ENCODE measurements at regions not wholly inside any gene's neighbourhood (a gene's known extent, or its start where the extent isn't known, plus 50 kb on each side); places are given as distances from the start of the nearest gene placed in this dataset.

DNA sequence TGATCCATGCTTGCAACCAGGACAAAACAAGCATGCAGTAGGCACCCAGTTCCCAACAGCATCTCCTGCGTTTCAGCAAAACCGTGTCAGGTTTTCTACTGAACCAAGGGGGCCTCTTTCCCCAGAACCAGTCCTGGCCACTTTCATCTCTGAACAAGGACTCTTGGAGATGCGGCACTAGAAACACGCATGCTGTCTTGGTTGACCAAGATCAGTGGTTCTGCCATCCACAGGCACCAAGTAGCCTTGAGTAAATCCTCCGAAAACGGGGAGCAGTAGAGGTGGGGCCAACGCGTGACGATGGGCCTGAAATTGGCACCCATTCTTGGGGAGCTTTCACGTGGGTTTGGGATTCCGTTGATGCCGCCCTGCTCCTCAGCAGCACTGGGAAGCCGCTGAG lies 62.5 kb upstream of the AJAP1 start:
- intact Hi-C loops (cut with DNase I) = no loop called here
- H3K27me3 ChIP-seq = no peaks in the 10 kb centered on the region
- peaks cover 18 to 40% of the 10 kb centered on the region in 2 donors for H3K4me1 ChIP-seq
- no peaks in the 10 kb centered on the region for H3K36me3 ChIP-seq
- no peak overlapping the region for H3K4me3 ChIP-seq (replicated peaks in 1 of 3)
- H3K27ac ChIP-seq = no peak overlapping the region
- WGBS, 2 donors = 75 to 77% methylated on average over 10 to 12 of the region's 13 CpGs
- no peak for DNase-seq
- TF ChIP-seq, protein P1, sequence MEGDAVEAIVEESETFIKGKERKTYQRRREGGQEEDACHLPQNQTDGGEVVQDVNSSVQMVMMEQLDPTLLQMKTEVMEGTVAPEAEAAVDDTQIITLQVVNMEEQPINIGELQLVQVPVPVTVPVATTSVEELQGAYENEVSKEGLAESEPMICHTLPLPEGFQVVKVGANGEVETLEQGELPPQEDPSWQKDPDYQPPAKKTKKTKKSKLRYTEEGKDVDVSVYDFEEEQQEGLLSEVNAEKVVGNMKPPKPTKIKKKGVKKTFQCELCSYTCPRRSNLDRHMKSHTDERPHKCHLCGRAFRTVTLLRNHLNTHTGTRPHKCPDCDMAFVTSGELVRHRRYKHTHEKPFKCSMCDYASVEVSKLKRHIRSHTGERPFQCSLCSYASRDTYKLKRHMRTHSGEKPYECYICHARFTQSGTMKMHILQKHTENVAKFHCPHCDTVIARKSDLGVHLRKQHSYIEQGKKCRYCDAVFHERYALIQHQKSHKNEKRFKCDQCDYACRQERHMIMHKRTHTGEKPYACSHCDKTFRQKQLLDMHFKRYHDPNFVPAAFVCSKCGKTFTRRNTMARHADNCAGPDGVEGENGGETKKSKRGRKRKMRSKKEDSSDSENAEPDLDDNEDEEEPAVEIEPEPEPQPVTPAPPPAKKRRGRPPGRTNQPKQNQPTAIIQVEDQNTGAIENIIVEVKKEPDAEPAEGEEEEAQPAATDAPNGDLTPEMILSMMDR (IDR thresholded peaks at IDR 0.05) = no peak
- TF ChIP-seq POLR2A (IDR thresholded peaks at IDR 0.05) = no peak
- no peaks in the 10 kb centered on the region for H3K9me3 ChIP-seq

DNA sequence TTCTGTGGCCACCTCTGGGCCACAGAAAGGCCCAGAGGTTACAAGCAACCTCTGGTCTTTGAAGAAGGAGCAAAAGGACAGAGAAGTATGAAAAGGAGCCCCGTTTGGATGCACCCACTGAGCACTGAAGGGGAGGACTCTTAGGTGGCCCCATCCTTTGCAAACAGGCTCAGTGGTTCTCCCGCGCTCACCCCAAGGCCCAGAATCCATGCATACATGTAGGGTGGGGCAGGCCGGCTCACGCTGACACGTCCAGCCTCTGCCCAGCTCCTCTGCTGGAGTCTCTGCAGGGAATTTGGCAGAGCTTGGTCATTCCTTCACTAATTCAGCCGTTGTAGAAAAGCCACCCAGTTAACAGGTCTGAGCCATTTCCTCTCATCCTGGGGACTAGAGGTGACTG lies 61.3 kb upstream of the AJAP1 start:
- Histone ChIP-seq H3K9me3 (no peaks in the 10 kb centered on the region), H3K36me3 (no peaks in the 10 kb centered on the region), H3K27me3 (no peaks in the 10 kb centered on the region), H3K27ac (no peak overlapping the region), H3K4me3 (replicated peaks in 1 of 3) (no peak overlapping the region), H3K4me1 (peaks cover 10 to 28% of the 10 kb centered on the region in 2 donors)
- WGBS, 2 donors = 70 to 74% methylated on average over 7 of the region's 7 CpGs
- intact Hi-C loops (cut with DNase I) = no loop called here
- DNase-seq = no peak
- TF ChIP-seq, protein P1 (IDR thresholded peaks at IDR 0.05) = no peak

DNA sequence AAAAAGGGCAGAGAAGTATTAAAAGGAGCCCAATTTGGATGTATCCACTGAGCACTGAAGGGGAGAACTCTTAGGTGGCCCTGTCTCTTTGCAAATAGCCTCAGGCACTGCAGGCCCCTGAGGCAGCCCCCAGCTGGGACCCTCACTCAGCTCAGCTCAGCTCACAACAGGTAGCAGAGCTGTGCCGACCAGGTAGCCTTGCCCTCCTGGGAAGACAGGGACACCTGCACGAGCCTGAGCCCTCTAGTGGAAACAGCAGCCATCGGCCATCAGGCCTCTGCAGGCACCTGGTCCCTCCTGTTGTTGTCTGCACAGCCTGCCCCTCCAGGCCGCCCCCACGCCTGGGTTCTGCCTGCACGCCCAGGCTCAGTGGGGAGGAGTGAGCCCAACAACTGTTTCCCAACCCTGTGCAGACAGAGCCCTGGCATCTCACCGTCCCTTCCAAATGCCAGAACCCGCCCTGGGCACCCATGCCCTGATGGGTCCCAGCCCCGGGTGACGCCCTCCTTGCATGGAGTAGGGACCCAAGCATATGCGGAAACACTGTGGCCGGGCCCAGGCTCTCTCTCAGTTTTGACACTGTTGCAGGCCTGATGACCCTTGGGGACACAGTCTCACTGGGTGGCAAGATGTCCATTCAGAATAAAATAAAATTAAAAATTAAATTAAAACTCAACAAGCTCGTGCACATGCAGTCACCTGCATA lies 60.0 kb upstream of the AJAP1 start:
- Histone ChIP-seq H3K27me3 (no peaks in the 10 kb centered on the region), H3K9me3 (no peaks in the 10 kb centered on the region), H3K27ac (no peak overlapping the region), H3K36me3 (no peaks in the 10 kb centered on the region), H3K4me3 (replicated peaks in 1 of 3) (no peak overlapping the region), H3K4me1 (peaks cover 10 to 24% of the 10 kb centered on the region in 2 donors)
- intact Hi-C loops (cut with DNase I) = no loop called here
- WGBS, 2 donors = 87 to 89% methylated on average over 9 to 13 of the region's 13 CpGs
- no peak for DNase-seq
- no peak for TF ChIP-seq POLR2A (IDR thresholded peaks at IDR 0.05)
- TF ChIP-seq, protein P1 (IDR thresholded peaks at IDR 0.05) = no peak

DNA sequence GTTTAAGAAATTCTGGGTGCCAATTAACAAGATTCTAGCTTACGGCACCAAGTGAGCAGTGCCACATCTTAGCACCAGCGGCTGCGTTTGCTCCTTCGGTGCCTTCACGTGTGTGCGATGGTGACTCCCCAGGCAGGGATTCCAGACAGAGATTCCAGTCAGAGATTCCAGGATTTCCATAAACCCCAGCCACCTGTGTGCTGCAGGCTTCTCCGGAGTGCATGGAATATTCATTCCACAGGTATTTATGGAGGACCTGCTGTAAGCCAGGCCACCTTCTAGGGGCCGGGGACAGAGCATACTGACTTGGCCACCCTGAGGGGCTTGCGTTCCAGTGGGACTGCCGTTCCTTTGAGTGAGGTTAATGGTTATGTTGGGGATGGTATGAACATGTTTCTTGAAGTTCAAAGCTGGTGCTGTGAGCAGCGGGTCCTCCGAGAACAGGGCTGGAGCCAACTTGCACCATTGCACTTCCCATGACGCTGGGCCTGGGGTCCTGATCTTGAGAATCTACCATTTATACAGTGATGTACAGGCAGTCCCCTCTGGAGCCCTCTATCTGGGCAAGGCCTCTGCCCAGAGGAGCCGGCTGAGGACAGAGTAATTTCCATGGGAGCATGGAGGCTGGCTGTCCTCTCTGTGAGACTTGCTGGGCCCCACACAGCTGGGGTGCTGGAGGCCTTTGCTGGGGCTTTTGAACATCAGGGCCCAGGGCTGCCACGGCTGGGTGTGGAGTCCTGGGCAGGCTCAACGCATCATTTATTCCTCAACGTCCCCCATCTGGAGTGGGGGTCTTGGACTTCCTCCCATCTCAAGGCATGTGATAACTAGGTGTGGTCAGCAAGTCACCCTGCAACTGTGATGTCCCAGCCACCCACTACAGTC lies 58.8 kb upstream of the AJAP1 start:
- H3K36me3 ChIP-seq = no peaks in the 10 kb centered on the region

More for the DNA sequence above, 58.8 kb upstream of the AJAP1 start:
- Histone ChIP-seq H3K4me3 (replicated peaks in 1 of 3) (no peak overlapping the region), H3K9me3 (no peaks in the 10 kb centered on the region), H3K27ac (no peak overlapping the region), H3K27me3 (no peaks in the 10 kb centered on the region), H3K4me1 (peaks cover 5 to 19% of the 10 kb centered on the region in 2 donors)
- intact Hi-C loops (cut with DNase I) = no loop called here
- 91 to 98% methylated on average over 13 to 17 of the region's 17 CpGs for whole genome bisulfite sequencing, 2 donors
- TF ChIP-seq POLR2A (IDR thresholded peaks at IDR 0.05) = no peak
- TF ChIP-seq, protein P1 (IDR thresholded peaks at IDR 0.05) = no peak
- no peak for DNase-seq

Measured in thyroid gland (tissue), 4 donors.